Activated CD8-positive, alpha-beta memory T cell treated with anti-CD3 and anti-CD28 coated beads for 36 hours (primary cell): ENCODE measurements at regions not wholly inside any gene's neighbourhood (a gene's known extent, or its start where the extent isn't known, plus 50 kb on each side); places are given as distances from the start of the nearest gene placed in this dataset.

Source experiments
- CTCF ChIA-PET: fragments of 350-600 bp; sonication (Branson Sonifier 250); formaldehyde crosslinking; loops from one replicate; lab custom pipeline; 2021; ENCODE audit warnings: antibody characterized with exemption; lab: Charles Lee
- POLR2A ChIA-PET: fragments of 350-600 bp; sonication (Branson Sonifier 250); formaldehyde crosslinking; loops from one replicate; lab custom pipeline; 2021; ENCODE audit warnings: antibody characterized with exemption; lab: Charles Lee

GRCh38 chr5:12269164-12269563, 364.9 kb upstream of the CTNND2 start:
- POLR2A ChIA-PET = no interaction called here
- CTCF ChIA-PET = no interaction called here

DNA sequence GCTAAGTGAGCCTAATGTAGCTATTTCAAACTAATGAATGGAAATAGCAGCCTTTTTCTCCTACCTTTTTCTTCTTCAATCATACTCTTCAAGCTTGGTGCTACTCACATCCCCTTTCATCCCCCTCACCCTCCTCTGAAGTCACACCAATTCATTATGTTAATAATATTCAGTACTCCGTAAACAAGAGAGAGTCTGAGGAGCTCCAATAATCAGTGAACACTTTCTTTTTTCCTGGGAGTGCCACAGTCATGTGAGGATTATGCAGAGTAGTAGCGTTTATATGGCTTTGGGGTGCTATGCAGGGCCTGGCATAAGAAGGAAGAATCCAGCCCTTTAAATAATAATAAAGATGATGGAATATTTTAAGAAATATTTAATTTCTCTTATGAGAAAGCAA, 354.3 kb upstream of the CTNND2 start:
- ChIA-PET CTCF (no interaction called here), POLR2A (no interaction called here)

- ChIA-PET CTCF (no interaction called here), POLR2A (no interaction called here)
Measured at GRCh38 chr5:12250454-12250853, 346.2 kb upstream of the CTNND2 start.

GRCh38 chr5:12248831-12249230, 344.6 kb upstream of the CTNND2 start:
- POLR2A ChIA-PET = no interaction called here
- CTCF ChIA-PET = no interaction called here

DNA sequence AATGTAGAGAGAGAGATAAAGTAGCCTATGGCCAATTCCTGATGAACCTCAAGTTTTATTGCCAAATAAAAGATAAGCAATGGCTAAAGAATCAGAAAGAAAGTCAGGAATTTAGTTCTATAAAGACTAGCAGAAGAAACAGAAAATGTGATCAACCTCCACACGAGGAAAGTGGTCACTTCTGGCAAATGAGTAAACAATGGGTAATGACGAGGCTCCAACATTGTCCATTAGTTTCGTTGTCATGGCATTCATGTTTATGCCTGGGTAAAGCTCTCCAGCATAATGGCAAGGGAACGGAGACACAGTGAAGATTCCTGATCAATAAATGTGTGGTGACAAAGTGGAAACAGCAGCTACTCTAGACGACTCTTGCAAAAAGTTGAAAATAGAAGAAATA, 341.8 kb upstream of the CTNND2 start:
- ChIA-PET POLR2A (no interaction called here), CTCF (no interaction called here)

- POLR2A ChIA-PET = no interaction called here
- CTCF ChIA-PET = no interaction called here
Measured at GRCh38 chr5:12245429-12245828, 341.2 kb upstream of the CTNND2 start.

DNA sequence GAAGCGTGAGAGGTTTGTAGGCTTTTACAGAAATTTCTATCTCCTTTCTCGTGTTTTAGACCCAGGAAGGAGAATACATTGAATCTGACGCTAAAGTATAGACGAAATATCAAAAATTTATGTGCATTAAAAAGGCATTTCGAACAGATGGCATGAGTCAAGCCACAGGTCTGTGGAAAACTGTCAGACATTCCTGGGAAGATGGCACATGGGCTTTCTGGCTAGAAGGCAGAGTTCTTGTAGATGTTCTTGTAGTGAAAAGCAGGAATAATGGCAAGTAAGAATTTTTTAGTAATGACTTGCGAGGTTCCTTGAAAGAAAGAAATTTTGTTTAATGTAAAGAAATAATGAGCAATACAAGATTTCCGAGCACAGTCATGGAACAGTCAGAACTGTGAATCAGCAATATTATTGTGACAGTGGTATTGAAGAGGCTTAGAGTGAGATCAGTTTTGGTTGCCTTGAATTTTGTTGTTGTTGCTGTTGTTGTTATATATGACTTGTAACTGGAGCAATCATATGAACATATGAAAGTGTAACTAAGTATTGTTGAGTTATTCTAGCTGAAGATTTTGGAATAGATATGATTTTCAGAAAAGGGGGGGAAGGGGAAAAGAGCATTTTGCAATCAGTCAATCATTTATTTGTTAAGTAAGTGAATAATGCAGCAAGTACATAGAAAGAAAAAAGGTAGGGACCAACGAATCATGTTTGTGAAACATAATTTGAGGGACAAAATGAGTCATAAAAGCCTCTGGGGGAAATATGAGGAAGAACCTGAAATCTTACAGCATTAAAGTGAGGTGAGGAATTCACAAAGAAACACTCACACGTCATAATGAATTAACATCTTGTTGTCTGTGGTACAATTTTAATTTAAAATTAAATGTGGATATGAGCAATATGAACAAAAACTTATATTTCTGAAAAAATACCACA, 339.0 kb upstream of the CTNND2 start:
- POLR2A ChIA-PET = interaction anchor here (0.6 kb wide), 1 partner anchor 20 kb away, joined by 3 read pairs; no protein-coding TSS in a partner anchor
- CTCF ChIA-PET = no interaction called here

DNA sequence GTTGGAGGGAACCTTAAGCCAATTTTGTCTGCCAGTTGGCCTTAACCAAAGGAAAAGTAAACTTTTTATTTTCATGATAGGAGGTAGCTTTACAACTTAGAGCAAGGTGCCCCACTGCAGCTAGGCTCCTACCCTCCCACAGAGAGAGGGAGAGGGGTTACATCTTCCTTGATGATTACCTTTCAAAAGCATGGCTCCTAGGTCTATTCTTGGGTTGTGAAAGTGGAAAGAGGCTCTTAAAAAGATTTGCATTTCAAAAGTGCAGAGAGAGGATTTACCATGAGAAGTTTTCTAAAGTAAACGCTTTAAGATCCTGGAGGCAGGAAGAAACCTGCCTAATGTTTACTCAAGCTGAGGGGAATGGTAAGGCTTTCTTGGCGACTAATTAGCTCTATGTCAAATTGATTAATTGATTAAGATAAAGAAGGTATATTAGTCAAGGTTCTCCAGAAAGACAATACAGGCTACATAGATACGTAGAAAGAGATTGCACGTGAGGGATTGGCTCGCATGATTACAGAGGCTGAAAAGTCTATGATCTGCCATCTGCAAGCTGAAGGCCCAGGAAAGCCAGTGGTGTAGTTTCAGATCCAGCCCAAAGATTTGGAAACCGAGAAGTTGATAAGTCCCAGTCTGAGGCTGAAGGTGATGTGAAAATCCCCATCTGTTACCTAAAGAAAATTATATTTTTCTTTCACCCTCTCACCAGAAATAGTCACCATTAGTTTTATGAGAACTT, 333.8 kb upstream of the CTNND2 start:
- ChIA-PET CTCF (no interaction called here), POLR2A (no interaction called here)

DNA sequence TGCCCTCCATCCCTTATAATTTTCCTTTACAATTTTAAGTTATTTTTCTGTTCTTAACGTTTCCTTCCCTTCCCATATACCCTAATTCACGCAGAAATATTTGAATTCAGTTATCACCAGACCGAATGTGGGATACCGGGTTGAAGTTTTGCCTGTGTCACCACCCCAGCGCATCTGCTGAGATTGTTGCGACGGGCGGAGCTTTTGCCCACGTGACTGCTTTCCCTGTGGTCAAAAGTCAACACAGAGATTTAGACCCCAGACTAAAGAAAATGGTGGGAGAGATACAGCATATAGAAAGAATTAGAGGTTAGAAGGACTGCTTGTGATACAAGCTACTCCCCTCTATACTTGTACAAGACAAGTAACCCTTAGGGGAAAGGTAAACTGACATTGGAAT, 326.4 kb upstream of the CTNND2 start:
- CTCF ChIA-PET = no interaction called here

DNA sequence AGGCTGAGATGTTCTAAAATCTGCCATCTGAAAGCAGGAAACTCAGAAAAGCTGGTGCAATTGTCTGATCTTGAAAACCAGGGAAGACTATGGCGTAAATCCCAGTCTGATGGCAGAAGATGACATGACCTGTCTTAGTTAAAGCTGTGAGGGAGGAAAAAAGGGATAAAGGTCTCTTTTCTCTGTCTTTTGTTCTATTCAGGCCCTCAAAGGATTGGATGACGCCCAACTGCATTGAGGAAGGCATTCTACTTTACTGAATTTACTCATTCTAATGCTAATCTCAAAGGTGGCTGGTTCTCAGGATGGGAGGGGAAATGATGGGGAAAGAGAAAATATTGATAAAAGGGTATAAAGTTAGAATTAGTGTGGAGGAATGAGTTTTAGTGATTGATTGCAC, 312.8 kb upstream of the CTNND2 start:
- POLR2A ChIA-PET = no interaction called here
- CTCF ChIA-PET = no interaction called here

More for the DNA sequence above, 326.4 kb upstream of the CTNND2 start:
- POLR2A ChIA-PET = no interaction called here

DNA sequence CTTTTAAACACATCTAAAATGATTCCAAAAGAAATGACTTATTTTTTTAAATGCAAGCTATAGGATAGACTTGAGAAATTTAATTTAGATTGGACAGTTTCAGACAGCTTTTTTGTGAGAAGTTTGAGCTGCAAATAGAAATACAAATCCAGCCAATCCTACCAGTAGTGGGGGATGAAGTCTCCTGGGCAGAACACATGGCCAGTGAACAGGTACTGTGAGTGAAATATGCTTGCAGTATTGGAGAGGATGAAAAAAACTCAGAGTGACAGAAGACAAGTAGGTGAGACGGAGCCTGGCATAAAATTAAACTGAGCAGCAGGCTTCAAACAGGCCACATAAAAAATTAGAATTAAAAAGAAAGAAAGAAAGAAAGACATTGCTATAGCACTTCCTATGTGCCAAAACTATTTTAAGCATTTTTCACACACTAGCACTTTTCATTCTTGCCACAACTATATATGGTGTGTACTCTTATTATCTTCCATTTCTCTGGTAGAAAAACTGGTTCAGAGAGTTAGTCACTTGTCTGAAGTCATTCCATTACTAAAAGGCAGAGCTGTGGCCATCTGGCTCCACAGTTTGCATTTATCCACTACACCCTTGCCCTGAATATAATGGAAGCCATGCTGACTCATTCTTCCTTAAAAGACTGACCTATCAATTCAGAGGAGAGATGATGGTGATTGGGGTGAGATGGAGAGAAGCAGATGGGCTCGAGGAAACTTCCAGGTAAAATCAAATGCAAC, 310.2 kb upstream of the CTNND2 start:
- POLR2A ChIA-PET = no interaction called here
- CTCF ChIA-PET = no interaction called here

GRCh38 chr5:12208366-12209100, 304.3 kb upstream of the CTNND2 start:
- CTCF ChIA-PET = no interaction called here
- POLR2A ChIA-PET = no interaction called here

GRCh38 chr5:12204761-12205160, 300.5 kb upstream of the CTNND2 start:
- POLR2A ChIA-PET = no interaction called here
- CTCF ChIA-PET = no interaction called here

DNA sequence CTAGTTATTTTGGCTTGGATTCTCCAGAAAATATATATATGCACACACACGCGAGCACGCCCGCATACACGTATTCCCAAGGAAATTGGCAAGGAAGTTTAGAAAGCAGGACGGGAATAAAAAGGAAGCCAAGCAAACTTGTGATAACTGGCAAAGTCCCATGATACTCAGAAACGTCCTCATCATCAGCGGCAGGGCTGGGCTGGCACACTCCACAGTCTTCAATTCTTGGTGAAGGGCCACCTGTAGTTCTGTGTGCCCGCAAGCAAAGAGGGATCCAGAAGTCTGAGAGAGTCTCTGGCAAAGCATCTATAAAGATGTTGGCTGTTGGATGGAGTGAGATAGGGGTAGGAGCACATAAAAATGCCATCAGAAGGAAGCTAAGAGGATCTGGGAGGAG, 289.3 kb upstream of the CTNND2 start:
- CTCF ChIA-PET = no interaction called here
- POLR2A ChIA-PET = no interaction called here

- CTCF ChIA-PET = no interaction called here
- POLR2A ChIA-PET = no interaction called here
Measured at GRCh38 chr5:12183003-12183402, 278.8 kb upstream of the CTNND2 start.

GRCh38 chr5:12177851-12178250, 273.6 kb upstream of the CTNND2 start:
- CTCF ChIA-PET = no interaction called here

GRCh38 chr5:12177225-12177624, 273.0 kb upstream of the CTNND2 start:
- ChIA-PET CTCF (no interaction called here), POLR2A (no interaction called here)

More at GRCh38 chr5:12177851-12178250, 273.6 kb upstream of the CTNND2 start:
- POLR2A ChIA-PET = no interaction called here

- CTCF ChIA-PET = no interaction called here
- POLR2A ChIA-PET = no interaction called here
Measured at GRCh38 chr5:12175914-12176585, 271.8 kb upstream of the CTNND2 start.

- CTCF ChIA-PET = no interaction called here
Measured at GRCh38 chr5:12174734-12175133, 270.5 kb upstream of the CTNND2 start.

More at GRCh38 chr5:12174734-12175133, 270.5 kb upstream of the CTNND2 start:
- POLR2A ChIA-PET = no interaction called here
